SU-DHL-6 (cell line): ENCODE measurements at regions not wholly inside any gene's neighbourhood (a gene's known extent, or its start where the extent isn't known, plus 50 kb on each side); places are given as distances from the start of the nearest gene placed in this dataset.

Source experiments
- H2AFZ ChIP-seq: fragments of 200-600 bp; sonication (generic); 2 replicates; pipeline ENCODE4 v1.6.1; 2014; ENCODE audit warnings: low read depth, mild to moderate bottlenecking, moderate library complexity, mixed read lengths, antibody characterized with exemption, low read length; ENCODE audit not compliant: severe bottlenecking
- H3F3A ChIP-seq: fragments of 200-600 bp; shearing (Covaris generic); 2 replicates; pipeline ENCODE4 v1.6.0; 2016; ENCODE audit warnings: antibody characterized with exemption, mild to moderate bottlenecking; ENCODE audit not compliant: insufficient read depth
- H3K27ac ChIP-seq: fragments of 200-600 bp; sonication (generic); 2 replicates; pipeline ENCODE4 v1.5.1; 2016; ENCODE audit warnings: low read depth, mild to moderate bottlenecking, low read length, moderate library complexity, mixed read lengths
- H3K27me3 ChIP-seq: fragments of 200-600 bp; sonication (generic), shearing (Covaris generic); 2 replicates; pipeline ENCODE4 v1.6.0; 2014; ENCODE audit warnings: mild to moderate bottlenecking, low read length
- H3K36me3 ChIP-seq: fragments of 200-600 bp; sonication (generic); 2 replicates; pipeline ENCODE4 v1.6.1; 2014; ENCODE audit warnings: mild to moderate bottlenecking, low read length, mixed read lengths
- H3K4me2 ChIP-seq: fragments of 300-600, 200-600 bp; shearing (Covaris generic), sonication (generic); 2 replicates; pipeline ENCODE4 v1.6.0; 2014; ENCODE audit warnings: low read length, low read depth, mild to moderate bottlenecking; ENCODE audit not compliant: poor library complexity, severe bottlenecking
- H3K4me3 ChIP-seq: fragments of 200-600 bp; sonication (generic); 2 replicates; pipeline ENCODE4 v1.5.1; 2014; ENCODE audit warnings: antibody characterized with exemption, low read length, mild to moderate bottlenecking, mixed read lengths; ENCODE audit not compliant: insufficient read depth, poor library complexity, severe bottlenecking
- H3K79me2 ChIP-seq: fragments of 200-600 bp; sonication (generic); 2 replicates; pipeline ENCODE4 v1.6.1; 2014; ENCODE audit warnings: mild to moderate bottlenecking, low read length, moderate library complexity; ENCODE audit not compliant: insufficient read depth
- H3K9ac ChIP-seq: fragments of 200-600 bp; sonication (generic); 2 replicates; pipeline ENCODE4 v1.7.0; 2014; ENCODE audit warnings: mild to moderate bottlenecking, low read length
- H3K9me2 ChIP-seq: fragments of 200-600 bp; sonication (generic); replicated peaks from 2 replicates; pipeline ENCODE4 v1.6.1; 2014; ENCODE audit warnings: low read length; ENCODE audit not compliant: insufficient read depth
- H3K9me3 ChIP-seq: fragments of 200-600 bp; sonication (generic); 2 replicates; pipeline ENCODE4 v1.6.1; 2014; ENCODE audit warnings: low read length, mixed read lengths; ENCODE audit not compliant: insufficient read depth
- H4K20me1 ChIP-seq: fragments of 200-600 bp; sonication (generic); 2 replicates; pipeline ENCODE4 v1.6.1; 2014; ENCODE audit warnings: low read depth, mild to moderate bottlenecking, antibody characterized with exemption, low read length, moderate library complexity, mixed read lengths
- CTCF ChIP-seq: fragments of 200-600 bp; sonication (generic); IDR thresholded peaks from one replicate; pipeline ENCODE4 v1.5.1; 2017; ENCODE audit warnings: antibody characterized with exemption, mild to moderate bottlenecking, low read length, moderate library complexity; ENCODE audit not compliant: insufficient read depth, poor library complexity, severe bottlenecking
- EZH2phosphoT487 ChIP-seq: fragments of 200-600 bp; sonication (generic), shearing (Covaris generic); conservative IDR thresholded peaks from 2 replicates; pipeline ENCODE4 v1.6.1; 2018; ENCODE audit warnings: mild to moderate bottlenecking, antibody characterized with exemption, low read length, moderate library complexity, mixed read lengths

- Histone ChIP-seq H3K9me2 (no peaks in the 10 kb centered on the region), H3F3A (no peaks in the 10 kb centered on the region), H3K4me2 (no peak overlapping the region), H3K36me3 (no peaks in the 10 kb centered on the region), H3K27me3 (no peaks in the 10 kb centered on the region), H3K9me3 (peaks cover 6% of the 10 kb centered on the region; the same call in 1 of the 2 replicates), H3K4me3 (no peak overlapping the region), H3K27ac (no peak overlapping the region), H3K9ac (no peak overlapping the region), H3K79me2 (no peaks in the 10 kb centered on the region), H4K20me1 (no peaks in the 10 kb centered on the region), H2AFZ (no peak overlapping the region)
- TF ChIP-seq EZH2phosphoT487 = no peak
- no peak for TF ChIP-seq CTCF
These were observed 148.7 kb upstream of the ITGA6 start for GRCh38 chr2:172278667-172279066.

GRCh38 chr2:172279214-172279613 is 148.2 kb upstream of the ITGA6 start:
- Histone ChIP-seq H3K9me3 (peaks cover 6% of the 10 kb centered on the region; the same call in 1 of the 2 replicates), H3K79me2 (no peaks in the 10 kb centered on the region), H3K9me2 (no peaks in the 10 kb centered on the region), H3K9ac (no peak overlapping the region), H3K4me3 (no peak overlapping the region), H3F3A (no peaks in the 10 kb centered on the region), H3K4me2 (no peak overlapping the region), H3K36me3 (no peaks in the 10 kb centered on the region), H3K27ac (no peak overlapping the region), H4K20me1 (no peaks in the 10 kb centered on the region), H3K27me3 (no peaks in the 10 kb centered on the region), H2AFZ (no peak overlapping the region)
- TF ChIP-seq EZH2phosphoT487 = no peak
- no peak for TF ChIP-seq CTCF

- Histone ChIP-seq H3K79me2 (no peaks in the 10 kb centered on the region), H3K27me3 (no peaks in the 10 kb centered on the region), H3F3A (no peaks in the 10 kb centered on the region), H3K9ac (no peak overlapping the region), H3K9me3 (peaks cover 6% of the 10 kb centered on the region; the same call in 1 of the 2 replicates), H3K4me2 (no peak overlapping the region), H3K36me3 (no peaks in the 10 kb centered on the region), H3K4me3 (no peak overlapping the region), H2AFZ (no peak overlapping the region), H4K20me1 (no peaks in the 10 kb centered on the region), H3K9me2 (no peaks in the 10 kb centered on the region), H3K27ac (no peak overlapping the region)
- TF ChIP-seq CTCF (no peak), EZH2phosphoT487 (no peak)
These were observed 147.6 kb upstream of the ITGA6 start for GRCh38 chr2:172279813-172280212.
